Keratinocyte (primary cell): ENCODE measurements at regions not wholly inside any gene's neighbourhood (a gene's known extent, or its start where the extent isn't known, plus 50 kb on each side); places are given as distances from the start of the nearest gene placed in this dataset.
"Not testable (repeated sequence)": the region's sequence is repeated elsewhere in the genome, so short reads cannot be mapped to it uniquely, and the experiment has no call there.

Experiments used
- DNase-seq: peaks from one replicate; pipeline ENCODE4 v3.0.0-alpha.2; 2011; ENCODE audit warnings: low read depth, missing footprints, low spot score
- FAIRE-seq: peaks from 2 replicates; lab custom pipeline; 2011; peaks lifted over from hg19 to GRCh38; lab: Jason Lieb, UNC
- H2AFZ ChIP-seq: 2 replicates; pipeline ENCODE4 v1.6.0; 2012; ENCODE audit warnings: low read length, control low read depth, inconsistent platforms; ENCODE audit not compliant: control insufficient read depth
- H3K27ac ChIP-seq: 2 replicates; pipeline ENCODE4 v1.5.1; 2011; ENCODE audit warnings: low read length; ENCODE audit not compliant: control insufficient read depth, insufficient read depth
- H3K27me3 ChIP-seq: 3 replicates; pipeline ENCODE4 v1.6.0; 2011; ENCODE audit warnings: low read length; ENCODE audit not compliant: control insufficient read depth, insufficient read depth; ENCODE audit errors: extremely low read depth
- H3K36me3 ChIP-seq, 2 experiments: 2 replicates in 1 of 2; 3 replicates in 1 of 2; pipeline ENCODE4 v1.5.1; 2011; ENCODE audit warnings: low read length in 2 of 2, mild to moderate bottlenecking in 1 of 2; ENCODE audit not compliant: control insufficient read depth in 2 of 2, insufficient read depth in 2 of 2; ENCODE audit errors: extremely low read depth in 1 of 2
- H3K4me1 ChIP-seq: 3 replicates; pipeline ENCODE4 v1.5.1; 2011; ENCODE audit warnings: low read length; ENCODE audit not compliant: control insufficient read depth, insufficient read depth; ENCODE audit errors: extremely low read depth
- H3K4me2 ChIP-seq: 3 replicates; pipeline ENCODE4 v1.6.0; 2011; ENCODE audit warnings: low read depth, low read length; ENCODE audit not compliant: control insufficient read depth, insufficient read depth; ENCODE audit errors: extremely low read depth
- H3K4me3 ChIP-seq, 3 experiments: fragments of 200-600 bp in 1 of 3; sonication (generic) in 1 of 3; 2 replicates in 2 of 3; 3 replicates in 1 of 3; pipeline ENCODE4 v1.5.1; 2011 to 2016; ENCODE audit warnings: low read length in 3 of 3, mild to moderate bottlenecking in 3 of 3, control low read depth in 2 of 3, inconsistent platforms in 1 of 3, low read depth in 1 of 3, mixed read lengths in 1 of 3, mixed run types in 1 of 3, moderate library complexity in 1 of 3; ENCODE audit not compliant: control insufficient read depth in 2 of 3, insufficient read depth in 2 of 3; ENCODE audit errors: extremely low read depth in 1 of 3
- H3K79me2 ChIP-seq: 2 replicates; pipeline ENCODE4 v1.6.0; 2012; ENCODE audit warnings: low read length; ENCODE audit not compliant: control insufficient read depth, insufficient read depth
- H3K9ac ChIP-seq: 3 replicates; pipeline ENCODE4 v1.6.0; 2011; ENCODE audit warnings: low read length; ENCODE audit not compliant: control insufficient read depth, insufficient read depth; ENCODE audit errors: extremely low read depth
- H3K9me1 ChIP-seq: 3 replicates; pipeline ENCODE4 v1.6.0; 2011; ENCODE audit warnings: low read length; ENCODE audit not compliant: control insufficient read depth, insufficient read depth; ENCODE audit errors: extremely low read depth
- H3K9me3 ChIP-seq: 2 replicates; pipeline ENCODE4 v1.5.1; 2012; ENCODE audit warnings: low read depth, low read length; ENCODE audit not compliant: control insufficient read depth
- H4K20me1 ChIP-seq: 3 replicates; pipeline ENCODE4 v1.6.0; 2011; ENCODE audit warnings: low read length; ENCODE audit not compliant: control insufficient read depth, insufficient read depth; ENCODE audit errors: extremely low read depth
- EZH2 ChIP-seq: IDR thresholded peaks from one replicate; pipeline ENCODE4 v1.6.1; 2012; ENCODE audit warnings: inconsistent platforms, mild to moderate bottlenecking, low read length, moderate library complexity
- dilution Hi-C: fragments of 300-500 bp; cut with MboI; formaldehyde crosslinking; loops from one replicate; pipeline ENCODE4 v1.7.0; 2020; ENCODE audit warnings: low sequenced_read_pairs; ENCODE audit not compliant: extremely low pct_ligation_motif_present
- TF ChIP-seq, protein P1 (sequence below), 3 experiments: IDR thresholded peaks in 1 of 3; conservative IDR thresholded peaks in 1 of 3; optimal IDR thresholded peaks in 1 of 3; 2 replicates in 2 of 3; 3 replicates in 1 of 3; pipeline versions ENCODE3 to v1.5.1; 2011; ENCODE audit warnings: low read length in 3 of 3, mild to moderate bottlenecking in 3 of 3, moderate library complexity in 2 of 3, control low read depth in 1 of 3, inconsistent platforms in 1 of 3; ENCODE audit not compliant: insufficient read depth in 2 of 3; ENCODE audit errors: extremely low read depth in 1 of 3

GRCh38 chr7:27453702-27454405 lies 208.8 kb downstream of the HIBADH start:
- Histone ChIP-seq H3K4me1 (no peaks in the 10 kb centered on the region), H4K20me1 (no peaks in the 10 kb centered on the region), H3K27ac (no peak overlapping the region), H3K4me3 (no peak overlapping the region), H3K9me3 (no peaks in the 10 kb centered on the region), H3K9ac (no peak overlapping the region), H3K36me3 (no peaks in the 10 kb centered on the region), H3K27me3 (no peaks in the 10 kb centered on the region), H3K9me1 (no peaks in the 10 kb centered on the region), H2AFZ (no peak overlapping the region), H3K79me2 (no peaks in the 10 kb centered on the region), H3K4me2 (no peak overlapping the region)
- no peak for DNase-seq
- TF ChIP-seq, protein P1, sequence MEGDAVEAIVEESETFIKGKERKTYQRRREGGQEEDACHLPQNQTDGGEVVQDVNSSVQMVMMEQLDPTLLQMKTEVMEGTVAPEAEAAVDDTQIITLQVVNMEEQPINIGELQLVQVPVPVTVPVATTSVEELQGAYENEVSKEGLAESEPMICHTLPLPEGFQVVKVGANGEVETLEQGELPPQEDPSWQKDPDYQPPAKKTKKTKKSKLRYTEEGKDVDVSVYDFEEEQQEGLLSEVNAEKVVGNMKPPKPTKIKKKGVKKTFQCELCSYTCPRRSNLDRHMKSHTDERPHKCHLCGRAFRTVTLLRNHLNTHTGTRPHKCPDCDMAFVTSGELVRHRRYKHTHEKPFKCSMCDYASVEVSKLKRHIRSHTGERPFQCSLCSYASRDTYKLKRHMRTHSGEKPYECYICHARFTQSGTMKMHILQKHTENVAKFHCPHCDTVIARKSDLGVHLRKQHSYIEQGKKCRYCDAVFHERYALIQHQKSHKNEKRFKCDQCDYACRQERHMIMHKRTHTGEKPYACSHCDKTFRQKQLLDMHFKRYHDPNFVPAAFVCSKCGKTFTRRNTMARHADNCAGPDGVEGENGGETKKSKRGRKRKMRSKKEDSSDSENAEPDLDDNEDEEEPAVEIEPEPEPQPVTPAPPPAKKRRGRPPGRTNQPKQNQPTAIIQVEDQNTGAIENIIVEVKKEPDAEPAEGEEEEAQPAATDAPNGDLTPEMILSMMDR (optimal IDR thresholded peaks at IDR 0.05 in 1 of 3, IDR thresholded peaks at IDR 0.05 in 1 of 3, conservative IDR thresholded peaks at IDR 0.05 in 1 of 3; ENCODE audit: extremely low read depth in 1 of 3, insufficient read depth in 2 of 3, low read length in 3 of 3), result no peak
- no peak for TF ChIP-seq EZH2
- FAIRE-seq, result no peak
- dilution Hi-C loops, result no loop called here

GRCh38 chr7:27457120-27457519 lies 205.6 kb downstream of the HIBADH start:
- H3K9me3 ChIP-seq, H3K4me1 ChIP-seq, H3K9me1 ChIP-seq, H4K20me1 ChIP-seq, H3K4me3 ChIP-seq, H3K9ac ChIP-seq, H3K36me3 ChIP-seq, H3K79me2 ChIP-seq, H3K27ac ChIP-seq, H2AFZ ChIP-seq, dilution Hi-C loops, DNase-seq, H3K4me2 ChIP-seq, H3K27me3 ChIP-seq, FAIRE-seq: not testable (repeated sequence)

- H3K4me2 ChIP-seq, FAIRE-seq, DNase-seq, H3K9me1 ChIP-seq, H3K4me3 ChIP-seq, H3K36me3 ChIP-seq, H4K20me1 ChIP-seq, H3K79me2 ChIP-seq, H3K4me1 ChIP-seq, H3K27me3 ChIP-seq, dilution Hi-C loops, H2AFZ ChIP-seq, H3K9me3 ChIP-seq, H3K9ac ChIP-seq, H3K27ac ChIP-seq: not testable (repeated sequence)
Measured at GRCh38 chr7:27457603-27458565, 204.8 kb downstream of the HIBADH start.
